SU-DHL-6 (cell line): ENCODE measurements at regions not wholly inside any gene's neighbourhood (a gene's known extent, or its start where the extent isn't known, plus 50 kb on each side); places are given as distances from the start of the nearest gene placed in this dataset.
A peak's percentile ranks its signal among the peaks of the same experiment; 100 is the strongest.

Source experiments
- H2AFZ ChIP-seq: fragments of 200-600 bp; sonication (generic); 2 replicates; pipeline ENCODE4 v1.6.1; 2014; ENCODE audit warnings: low read depth, mild to moderate bottlenecking, moderate library complexity, mixed read lengths, antibody characterized with exemption, low read length; ENCODE audit not compliant: severe bottlenecking
- H3F3A ChIP-seq: fragments of 200-600 bp; shearing (Covaris generic); 2 replicates; pipeline ENCODE4 v1.6.0; 2016; ENCODE audit warnings: antibody characterized with exemption, mild to moderate bottlenecking; ENCODE audit not compliant: insufficient read depth
- H3K27ac ChIP-seq: fragments of 200-600 bp; sonication (generic); 2 replicates; pipeline ENCODE4 v1.5.1; 2016; ENCODE audit warnings: low read depth, mild to moderate bottlenecking, low read length, moderate library complexity, mixed read lengths
- H3K27me3 ChIP-seq: fragments of 200-600 bp; sonication (generic), shearing (Covaris generic); 2 replicates; pipeline ENCODE4 v1.6.0; 2014; ENCODE audit warnings: mild to moderate bottlenecking, low read length
- H3K36me3 ChIP-seq: fragments of 200-600 bp; sonication (generic); 2 replicates; pipeline ENCODE4 v1.6.1; 2014; ENCODE audit warnings: mild to moderate bottlenecking, low read length, mixed read lengths
- H3K4me2 ChIP-seq: fragments of 300-600, 200-600 bp; shearing (Covaris generic), sonication (generic); 2 replicates; pipeline ENCODE4 v1.6.0; 2014; ENCODE audit warnings: low read length, low read depth, mild to moderate bottlenecking; ENCODE audit not compliant: poor library complexity, severe bottlenecking
- H3K4me3 ChIP-seq: fragments of 200-600 bp; sonication (generic); 2 replicates; pipeline ENCODE4 v1.5.1; 2014; ENCODE audit warnings: antibody characterized with exemption, low read length, mild to moderate bottlenecking, mixed read lengths; ENCODE audit not compliant: insufficient read depth, poor library complexity, severe bottlenecking
- H3K79me2 ChIP-seq: fragments of 200-600 bp; sonication (generic); 2 replicates; pipeline ENCODE4 v1.6.1; 2014; ENCODE audit warnings: mild to moderate bottlenecking, low read length, moderate library complexity; ENCODE audit not compliant: insufficient read depth
- H3K9ac ChIP-seq: fragments of 200-600 bp; sonication (generic); 2 replicates; pipeline ENCODE4 v1.7.0; 2014; ENCODE audit warnings: mild to moderate bottlenecking, low read length
- H3K9me2 ChIP-seq: fragments of 200-600 bp; sonication (generic); replicated peaks from 2 replicates; pipeline ENCODE4 v1.6.1; 2014; ENCODE audit warnings: low read length; ENCODE audit not compliant: insufficient read depth
- H3K9me3 ChIP-seq: fragments of 200-600 bp; sonication (generic); 2 replicates; pipeline ENCODE4 v1.6.1; 2014; ENCODE audit warnings: low read length, mixed read lengths; ENCODE audit not compliant: insufficient read depth
- H4K20me1 ChIP-seq: fragments of 200-600 bp; sonication (generic); 2 replicates; pipeline ENCODE4 v1.6.1; 2014; ENCODE audit warnings: low read depth, mild to moderate bottlenecking, antibody characterized with exemption, low read length, moderate library complexity, mixed read lengths
- CTCF ChIP-seq: fragments of 200-600 bp; sonication (generic); IDR thresholded peaks from one replicate; pipeline ENCODE4 v1.5.1; 2017; ENCODE audit warnings: antibody characterized with exemption, mild to moderate bottlenecking, low read length, moderate library complexity; ENCODE audit not compliant: insufficient read depth, poor library complexity, severe bottlenecking
- EZH2phosphoT487 ChIP-seq: fragments of 200-600 bp; sonication (generic), shearing (Covaris generic); conservative IDR thresholded peaks from 2 replicates; pipeline ENCODE4 v1.6.1; 2018; ENCODE audit warnings: mild to moderate bottlenecking, antibody characterized with exemption, low read length, moderate library complexity, mixed read lengths

- Histone ChIP-seq H3K79me2 (no peaks in the 10 kb centered on the region), H4K20me1 (no peaks in the 10 kb centered on the region), H3K27me3 (no peaks in the 10 kb centered on the region), H3F3A (no peaks in the 10 kb centered on the region), H3K9ac (no peak overlapping the region), H3K9me3 (no peaks in the 10 kb centered on the region), H3K9me2 (no peaks in the 10 kb centered on the region), H2AFZ (no peak overlapping the region), H3K36me3 (no peaks in the 10 kb centered on the region), H3K27ac (no peak overlapping the region), H3K4me3 (no peak overlapping the region), H3K4me2 (no peak overlapping the region)
- TF ChIP-seq EZH2phosphoT487 = no peak
- TF ChIP-seq CTCF = peak; percentile 53
Measured at GRCh38 chr18:72652990-72653593, 109.0 kb upstream of the CBLN2 start.

- H3K9me3 ChIP-seq = no peaks in the 10 kb centered on the region
- TF ChIP-seq CTCF = no peak
- TF ChIP-seq EZH2phosphoT487 = no peak
Measured at GRCh38 chr18:72651033-72651432, 106.9 kb upstream of the CBLN2 start.

GRCh38 chr18:72648481-72648960 is 104.4 kb upstream of the CBLN2 start:
- Histone ChIP-seq H3K4me3 (no peak overlapping the region), H4K20me1 (no peaks in the 10 kb centered on the region), H3K4me2 (no peak overlapping the region), H3K9me2 (no peaks in the 10 kb centered on the region), H2AFZ (no peak overlapping the region), H3K27me3 (no peaks in the 10 kb centered on the region), H3K9ac (no peak overlapping the region), H3K27ac (no peak overlapping the region), H3F3A (no peaks in the 10 kb centered on the region), H3K79me2 (no peaks in the 10 kb centered on the region), H3K9me3 (no peaks in the 10 kb centered on the region), H3K36me3 (no peaks in the 10 kb centered on the region)
- TF ChIP-seq CTCF (no peak), EZH2phosphoT487 (no peak)

More at GRCh38 chr18:72651033-72651432, 106.9 kb upstream of the CBLN2 start:
- no peaks in the 10 kb centered on the region for H3K36me3 ChIP-seq
- no peaks in the 10 kb centered on the region for H3K27me3 ChIP-seq
- no peaks in the 10 kb centered on the region for H3K79me2 ChIP-seq
- no peak overlapping the region for H3K9ac ChIP-seq
- no peaks in the 10 kb centered on the region for H3F3A ChIP-seq
- no peak overlapping the region for H3K27ac ChIP-seq
- no peak overlapping the region for H3K4me2 ChIP-seq
- H3K9me2 ChIP-seq = no peaks in the 10 kb centered on the region
- H3K4me3 ChIP-seq = no peak overlapping the region
- no peak overlapping the region for H2AFZ ChIP-seq
- no peaks in the 10 kb centered on the region for H4K20me1 ChIP-seq
